ENCODE measurements at regions not wholly inside any gene's neighbourhood (a gene's known extent, or its start where the extent isn't known, plus 50 kb on each side); places are given as distances from the start of the nearest gene placed in this dataset.

DNA sequence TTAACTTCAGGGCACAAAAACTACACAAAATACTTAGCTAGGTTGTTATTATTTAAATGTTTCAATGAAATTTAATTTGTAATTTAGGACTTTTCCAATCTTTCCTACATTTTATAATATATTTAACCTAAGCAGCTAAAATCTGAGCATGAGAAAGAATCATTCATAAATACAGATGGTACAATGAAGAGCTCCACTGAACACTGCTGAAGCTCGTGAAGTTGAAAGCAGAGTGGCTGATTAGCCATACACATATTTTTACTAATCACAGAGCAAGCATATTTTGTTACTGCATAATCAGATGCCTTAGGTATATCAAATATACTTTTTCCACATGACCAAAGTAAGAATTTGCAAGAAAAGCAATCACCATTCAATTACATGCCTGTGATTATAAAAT, 184.9 kb upstream of the ETAA1 start:
- TF ChIP-seq, protein P1, sequence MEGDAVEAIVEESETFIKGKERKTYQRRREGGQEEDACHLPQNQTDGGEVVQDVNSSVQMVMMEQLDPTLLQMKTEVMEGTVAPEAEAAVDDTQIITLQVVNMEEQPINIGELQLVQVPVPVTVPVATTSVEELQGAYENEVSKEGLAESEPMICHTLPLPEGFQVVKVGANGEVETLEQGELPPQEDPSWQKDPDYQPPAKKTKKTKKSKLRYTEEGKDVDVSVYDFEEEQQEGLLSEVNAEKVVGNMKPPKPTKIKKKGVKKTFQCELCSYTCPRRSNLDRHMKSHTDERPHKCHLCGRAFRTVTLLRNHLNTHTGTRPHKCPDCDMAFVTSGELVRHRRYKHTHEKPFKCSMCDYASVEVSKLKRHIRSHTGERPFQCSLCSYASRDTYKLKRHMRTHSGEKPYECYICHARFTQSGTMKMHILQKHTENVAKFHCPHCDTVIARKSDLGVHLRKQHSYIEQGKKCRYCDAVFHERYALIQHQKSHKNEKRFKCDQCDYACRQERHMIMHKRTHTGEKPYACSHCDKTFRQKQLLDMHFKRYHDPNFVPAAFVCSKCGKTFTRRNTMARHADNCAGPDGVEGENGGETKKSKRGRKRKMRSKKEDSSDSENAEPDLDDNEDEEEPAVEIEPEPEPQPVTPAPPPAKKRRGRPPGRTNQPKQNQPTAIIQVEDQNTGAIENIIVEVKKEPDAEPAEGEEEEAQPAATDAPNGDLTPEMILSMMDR (IDR thresholded peaks at IDR 0.05), result no peak
- DNase-seq (ENCODE audit: low spot score), result no peak
- Histone ChIP-seq H3K27ac (no peak overlapping the region), H3K4me3 (no peak overlapping the region)

GRCh38 chr2:67213270-67213670, 183.9 kb upstream of the ETAA1 start:
- TF ChIP-seq, protein P1 (IDR thresholded peaks at IDR 0.05), result no peak
- Histone ChIP-seq H3K4me3 (no peak overlapping the region), H3K27ac (no peak overlapping the region)
- no peak for DNase-seq (ENCODE audit: low spot score)

DNA sequence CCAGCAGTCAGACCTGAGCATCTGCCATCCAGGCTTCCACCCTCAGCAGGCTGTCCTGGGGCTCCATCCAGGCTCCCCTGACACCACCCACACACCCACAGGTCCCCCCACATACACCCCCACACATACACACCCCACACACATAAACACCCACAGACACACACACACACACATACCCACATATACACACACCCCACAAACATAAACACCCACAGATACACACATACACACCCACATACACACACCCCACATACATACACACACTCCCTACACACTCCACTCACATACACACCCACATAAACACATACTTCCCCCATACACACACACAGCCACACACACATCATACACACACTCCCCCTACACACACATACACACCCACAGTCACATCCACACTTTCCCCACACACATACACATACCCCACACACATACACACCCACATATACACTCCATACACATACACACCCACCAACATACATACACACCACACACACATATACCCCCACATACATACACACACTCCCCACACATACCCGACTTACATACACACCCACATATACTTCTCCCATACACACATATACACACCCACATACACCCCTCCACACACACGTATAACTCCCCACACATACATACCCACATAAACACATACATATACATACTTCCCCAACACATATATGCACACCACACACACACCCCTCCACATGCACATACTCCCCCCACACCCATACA, 183.3 kb upstream of the ETAA1 start:
- H3K27ac ChIP-seq, result no peak overlapping the region
- no peak for DNase-seq (ENCODE audit: low spot score)
- TF ChIP-seq, protein P1 (IDR thresholded peaks at IDR 0.05), result no peak
- H3K4me3 ChIP-seq, result no peak overlapping the region

- no peak for DNase-seq (ENCODE audit: low spot score)
- H3K27ac ChIP-seq, result no peak overlapping the region
- no peak overlapping the region for H3K4me3 ChIP-seq
- TF ChIP-seq, protein P1 (IDR thresholded peaks at IDR 0.05), result no peak
Measured at GRCh38 chr2:67214585-67215185, 182.4 kb upstream of the ETAA1 start.

DNA sequence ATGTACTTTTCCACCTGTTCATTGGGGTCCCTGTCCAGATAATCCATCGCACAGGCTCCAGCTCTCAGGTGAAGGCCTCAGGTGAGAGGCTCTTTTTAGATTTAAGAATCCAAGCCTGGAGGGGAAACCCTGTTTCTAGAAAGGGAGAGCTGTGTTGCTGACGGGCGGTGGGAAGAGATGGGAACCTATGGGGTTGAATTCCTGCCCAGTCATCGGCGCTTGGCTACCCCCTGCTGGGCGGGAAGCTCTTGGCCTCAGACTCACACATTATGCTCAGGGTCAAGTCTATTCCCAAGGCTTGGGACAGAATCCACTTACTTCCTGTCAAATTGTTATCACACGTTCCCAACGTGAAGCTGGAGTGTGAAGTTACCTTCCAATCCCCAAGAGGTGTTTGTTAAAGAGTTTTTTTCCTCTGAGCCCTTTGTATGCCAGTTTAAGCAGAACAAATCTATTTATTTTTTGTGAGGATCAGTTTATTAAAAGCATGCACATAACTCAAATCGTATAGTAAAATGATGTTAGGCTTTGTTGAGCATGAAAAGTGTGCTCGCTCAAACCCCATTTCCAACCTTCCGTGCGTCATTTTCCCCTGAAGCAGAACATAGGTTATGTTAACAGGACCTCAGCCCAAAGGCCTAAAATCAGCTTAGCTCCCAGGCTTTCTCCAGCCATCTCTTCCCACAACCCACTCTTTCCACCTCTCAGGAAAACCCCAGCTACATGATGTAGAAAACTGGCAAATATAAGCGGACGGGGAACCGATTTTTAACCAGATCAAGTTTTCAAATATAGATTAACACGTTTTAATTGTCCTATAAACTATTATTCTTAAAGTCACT, 181.7 kb upstream of the ETAA1 start:
- H3K4me3 ChIP-seq, result no peak overlapping the region
- TF ChIP-seq, protein P1 (IDR thresholded peaks at IDR 0.05), result no peak
- DNase-seq (ENCODE audit: low spot score), result no peak
- no peak overlapping the region for H3K27ac ChIP-seq

- no peak for DNase-seq (ENCODE audit: low spot score)
- Histone ChIP-seq H3K27ac (no peak overlapping the region), H3K4me3 (no peak overlapping the region)
- TF ChIP-seq, protein P1 (IDR thresholded peaks at IDR 0.05), result no peak
Measured at GRCh38 chr2:67216103-67216502, 181.0 kb upstream of the ETAA1 start.

Measured in coronary artery (tissue), 2 donors.